AML-193 (cell line): ENCODE measurements at regions not wholly inside any gene's neighbourhood (a gene's known extent, or its start where the extent isn't known, plus 50 kb on each side); places are given as distances from the start of the nearest gene placed in this dataset.

Experiments used
- DNase-seq, 2 experiments: peaks; one replicate each; lab custom pipeline; 2025; lab: John Stamatoyannopoulos, UW

- peak; percentile 95 to 96 for DNase-seq
These were observed 555.6 kb downstream of the PPARGC1A start for GRCh38 chr4:23333946-23334878.

DNA sequence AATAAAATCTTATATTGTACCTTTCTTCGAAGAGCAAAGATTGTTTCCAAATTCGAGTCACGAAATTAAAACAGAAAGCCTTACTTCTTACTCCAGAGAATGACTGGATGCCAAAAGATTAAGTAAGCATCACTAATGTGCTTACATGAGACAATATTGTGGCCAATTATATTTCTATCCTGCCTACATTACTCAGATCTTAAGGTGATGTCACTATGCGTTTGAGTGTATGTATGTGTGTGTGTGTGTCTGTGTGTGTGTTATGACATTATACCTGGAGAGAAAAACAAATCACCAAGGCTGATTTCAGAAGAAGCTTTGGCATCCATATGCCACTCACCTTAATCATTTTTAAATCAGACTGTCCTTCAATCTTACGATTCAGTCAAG lies 556.3 kb downstream of the PPARGC1A start:
- peak in 1 of 2 experiments; percentile 32 for DNase-seq

DNA sequence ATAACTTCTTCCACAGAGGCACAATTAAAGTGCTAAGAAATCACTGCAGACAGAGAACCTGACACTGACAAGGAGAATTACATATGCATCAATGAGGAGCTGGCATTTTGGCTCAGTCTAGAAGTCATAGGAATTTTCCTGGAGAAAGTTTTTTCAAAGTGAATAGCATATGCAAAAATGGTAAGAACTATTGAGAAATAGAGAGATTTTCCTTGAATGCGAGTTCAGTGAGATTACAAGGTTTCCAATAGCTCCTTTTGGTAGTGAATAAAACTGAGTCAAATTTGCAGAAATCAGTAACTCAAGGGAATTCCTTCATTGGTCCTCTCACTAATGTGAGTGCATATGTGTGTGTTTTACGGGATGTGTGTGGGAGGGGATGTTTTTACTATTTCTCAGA lies 557.5 kb downstream of the PPARGC1A start:
- no peak for DNase-seq

DNA sequence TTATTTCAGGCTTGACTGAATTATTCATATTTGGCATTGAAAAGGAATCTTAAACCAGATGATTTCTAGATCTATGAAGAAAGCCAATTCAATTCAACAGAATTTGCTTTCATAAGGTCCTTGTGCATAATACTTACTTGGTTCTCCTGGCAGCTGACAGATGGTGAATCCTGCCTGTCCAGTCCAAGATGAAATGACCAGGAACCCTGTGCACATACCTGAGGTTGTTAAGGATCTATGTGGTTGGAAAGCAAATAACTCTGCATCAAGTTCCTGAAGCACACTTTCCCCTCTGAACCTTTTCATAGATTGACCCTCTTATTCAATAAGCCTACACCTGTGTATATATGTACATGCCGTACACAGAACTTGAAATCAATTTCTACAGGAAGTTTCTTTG lies 562.7 kb downstream of the PPARGC1A start:
- DNase-seq, result no peak

DNA sequence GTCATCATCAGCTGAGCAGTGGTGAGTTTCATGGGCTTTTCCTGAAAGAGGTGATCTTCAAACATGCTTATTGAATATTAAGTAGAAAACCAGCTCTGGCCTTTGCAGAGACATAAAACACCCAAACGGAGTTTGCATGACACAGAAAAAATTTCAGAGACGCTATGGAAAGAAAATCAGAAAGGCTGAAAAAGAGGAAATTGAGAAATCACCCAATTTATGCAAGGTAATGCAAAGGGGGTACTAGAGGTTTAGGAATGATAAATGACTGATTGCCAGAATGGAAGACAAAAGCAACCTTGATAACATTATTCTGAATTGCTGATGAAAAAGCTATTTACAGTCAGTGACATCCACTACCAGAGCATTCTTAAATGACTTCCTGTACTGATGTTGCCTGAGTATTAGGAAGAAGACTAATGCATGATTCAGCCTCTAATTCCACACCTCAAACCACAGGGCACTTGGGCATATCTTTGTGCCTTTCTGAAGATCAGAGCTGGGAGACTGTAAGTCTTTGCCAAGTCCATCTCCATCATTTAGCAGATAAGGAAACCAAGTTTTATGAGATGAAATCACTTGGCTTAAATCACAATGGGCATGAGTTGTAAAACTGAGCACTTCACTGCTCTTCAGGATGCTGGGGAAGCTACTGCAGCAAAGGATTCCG lies 565.7 kb downstream of the PPARGC1A start:
- DNase-seq, result peak; percentile 53 to 74

- no peak for DNase-seq
These were observed 566.4 kb downstream of the PPARGC1A start for GRCh38 chr4:23323436-23323835.

DNA sequence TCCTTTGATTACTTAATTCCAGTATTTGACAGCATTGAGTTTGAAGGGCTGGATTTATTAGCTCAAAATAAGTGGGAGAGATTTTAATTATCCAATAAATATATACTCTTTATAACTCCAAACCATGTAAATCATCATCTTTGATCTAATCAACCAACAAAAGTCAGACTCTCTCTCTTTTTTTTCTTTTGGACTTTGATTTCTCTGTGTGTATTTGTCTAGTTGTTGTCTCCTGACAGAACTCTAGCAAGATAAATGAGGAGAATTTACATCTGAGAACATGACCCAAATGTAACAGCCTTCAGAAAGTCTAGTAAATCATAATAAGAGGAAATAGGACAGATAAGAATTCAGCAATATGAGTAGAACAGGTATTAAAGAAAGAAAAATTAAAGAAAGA lies 567.1 kb downstream of the PPARGC1A start:
- no peak for DNase-seq

GRCh38 chr4:23320931-23321587 lies 568.8 kb downstream of the PPARGC1A start:
- no peak for DNase-seq

DNA sequence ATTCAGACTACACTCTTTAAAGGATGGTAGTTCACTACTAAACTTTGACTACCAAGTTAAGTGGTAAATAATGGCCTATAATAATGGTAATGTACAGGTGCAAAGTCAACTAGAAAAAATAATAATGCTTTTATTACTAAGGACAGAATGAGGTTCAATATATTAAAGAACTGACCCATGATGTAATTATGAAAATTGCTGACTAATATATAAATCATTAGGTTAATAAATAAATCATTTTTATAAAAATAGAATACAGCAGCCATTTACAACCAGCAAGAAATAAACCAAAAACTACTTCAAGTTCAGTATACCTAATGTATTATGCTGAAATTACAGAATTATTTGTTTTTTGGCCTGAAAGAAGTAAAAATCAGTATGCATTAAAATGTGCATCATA lies 577.2 kb downstream of the PPARGC1A start:
- DNase-seq, result no peak

DNA sequence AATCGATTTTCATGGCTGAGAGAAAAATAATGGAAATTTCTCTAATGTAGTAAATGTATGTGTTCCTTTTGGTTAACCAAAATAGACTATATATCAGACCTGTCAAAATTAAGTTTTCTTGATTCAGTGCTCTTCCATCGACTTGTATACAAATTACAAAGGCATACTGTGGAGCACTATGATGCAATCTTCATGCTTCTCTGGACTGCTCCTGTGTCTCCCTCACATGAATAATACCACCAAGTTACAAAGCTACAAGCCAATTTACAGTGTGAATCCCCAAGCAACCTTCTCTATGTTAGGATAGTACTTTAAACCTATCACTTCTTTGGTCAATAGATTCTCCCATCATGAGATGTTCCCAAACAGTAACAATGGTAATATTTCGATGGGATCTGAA lies 577.9 kb downstream of the PPARGC1A start:
- DNase-seq, result no peak

- peak in 1 of 2 experiments; percentile 26 for DNase-seq
These were observed 584.8 kb downstream of the PPARGC1A start for GRCh38 chr4:23305026-23305425.

DNA sequence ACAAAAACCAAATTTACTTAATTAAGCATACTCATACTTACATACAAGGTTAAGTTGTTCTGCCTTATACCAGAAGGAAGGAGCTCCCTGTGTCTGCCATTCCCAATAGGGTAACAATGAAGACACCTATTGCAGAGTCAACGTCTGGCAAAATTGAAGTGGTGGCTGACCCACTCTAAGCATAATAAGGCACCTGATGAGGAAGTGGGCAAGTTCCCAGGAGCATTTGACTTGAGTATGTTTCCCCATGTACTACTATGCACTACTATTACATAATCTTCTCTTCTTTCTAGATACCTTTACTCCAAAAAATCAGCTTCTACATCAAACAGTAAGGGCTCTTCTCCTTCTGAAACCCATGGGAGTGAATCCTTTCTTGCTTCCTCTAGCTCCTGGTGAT lies 591.5 kb downstream of the PPARGC1A start:
- peak in 1 of 2 experiments; percentile 28 for DNase-seq

- DNase-seq, result no peak
These were observed 592.5 kb downstream of the PPARGC1A start for GRCh38 chr4:23297327-23297726.

DNA sequence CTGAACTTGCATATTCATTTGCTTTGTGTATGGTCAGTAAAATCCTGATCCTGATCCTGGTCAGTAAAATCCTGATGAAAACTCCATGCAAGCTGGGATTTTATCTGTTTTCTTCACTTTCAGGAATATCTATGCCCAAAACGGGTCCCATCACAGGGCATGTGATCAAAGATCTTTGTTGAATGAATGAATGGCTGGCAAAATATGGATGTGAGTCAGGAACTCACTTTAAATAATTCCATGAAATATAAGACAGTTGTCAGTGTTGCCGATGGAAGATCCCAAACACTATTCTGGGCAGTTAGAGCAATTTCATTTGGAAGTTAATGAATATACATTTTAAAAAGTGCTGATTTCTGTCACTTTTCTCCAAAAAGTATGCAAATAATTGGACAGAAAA lies 598.4 kb downstream of the GBA3 start:
- no peak for DNase-seq

- DNase-seq, result no peak
These were observed 597.9 kb downstream of the GBA3 start for GRCh38 chr4:23290656-23291055.

- DNase-seq, result peak; percentile 19 to 47
These were observed 586.7 kb downstream of the GBA3 start for GRCh38 chr4:23279377-23279986.

DNA sequence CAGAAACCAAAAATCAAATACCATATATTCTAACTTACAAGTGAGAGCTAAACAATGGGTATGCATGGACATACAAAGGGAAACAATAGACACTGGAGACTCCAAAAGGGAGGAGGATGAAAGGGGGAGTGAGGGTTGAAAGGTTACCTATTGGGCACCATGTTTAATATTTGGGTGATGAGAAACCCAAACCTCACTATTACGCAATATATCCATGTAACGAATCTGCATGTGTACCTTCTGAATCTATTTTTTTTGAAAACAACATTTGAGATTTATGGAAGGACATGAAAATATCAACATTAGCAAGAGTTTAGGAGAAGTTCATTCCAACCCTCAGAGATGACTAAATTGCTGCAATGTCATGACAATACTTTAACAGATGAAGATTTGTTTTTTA lies 586.1 kb downstream of the GBA3 start:
- no peak for DNase-seq

GRCh38 chr4:23276076-23276475 lies 583.3 kb downstream of the GBA3 start:
- no peak for DNase-seq

- DNase-seq, result peak; percentile 79 to 81
These were observed 576.8 kb downstream of the GBA3 start for GRCh38 chr4:23269566-23269965.

DNA sequence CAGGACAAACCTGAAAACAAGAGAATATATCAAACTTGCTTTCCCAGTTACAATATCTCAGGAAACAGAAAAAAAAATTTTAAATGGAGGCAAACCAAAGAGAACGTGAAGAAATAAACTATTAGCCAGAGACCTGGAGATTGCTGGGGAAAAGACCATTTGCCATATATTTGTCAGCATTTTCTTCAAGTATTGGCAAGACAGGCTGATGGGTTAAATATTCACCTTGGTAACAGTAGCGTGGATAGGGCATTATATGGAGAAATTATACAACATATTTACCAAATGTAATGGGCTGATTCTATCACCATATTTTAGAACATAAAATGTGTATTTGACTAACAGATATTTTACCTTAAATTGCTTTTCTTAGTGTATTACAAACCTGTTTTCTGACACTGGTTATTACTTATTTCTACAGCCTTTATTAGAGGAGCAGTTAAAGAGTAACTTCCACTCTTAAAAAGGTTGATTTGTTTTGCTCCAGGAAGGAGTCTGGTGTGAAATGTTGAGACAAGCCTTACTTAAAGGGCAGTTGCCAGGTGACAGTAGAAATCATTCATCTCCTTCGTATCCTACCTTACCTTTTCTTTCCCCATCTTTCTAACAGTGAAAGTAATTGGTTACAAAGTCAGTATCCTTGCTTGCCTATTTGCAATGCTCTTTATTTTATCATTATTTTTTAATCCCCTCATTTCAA lies 575.5 kb downstream of the GBA3 start:
- DNase-seq, result no peak

GRCh38 chr4:23266401-23266800 lies 573.7 kb downstream of the GBA3 start:
- no peak for DNase-seq

- DNase-seq, result no peak
These were observed 567.8 kb downstream of the GBA3 start for GRCh38 chr4:23260511-23260910.
